ENCODE measurements at regions not wholly inside any gene's neighbourhood (a gene's known extent, or its start where the extent isn't known, plus 50 kb on each side); places are given as distances from the start of the nearest gene placed in this dataset.

- TF ChIP-seq, protein P1, sequence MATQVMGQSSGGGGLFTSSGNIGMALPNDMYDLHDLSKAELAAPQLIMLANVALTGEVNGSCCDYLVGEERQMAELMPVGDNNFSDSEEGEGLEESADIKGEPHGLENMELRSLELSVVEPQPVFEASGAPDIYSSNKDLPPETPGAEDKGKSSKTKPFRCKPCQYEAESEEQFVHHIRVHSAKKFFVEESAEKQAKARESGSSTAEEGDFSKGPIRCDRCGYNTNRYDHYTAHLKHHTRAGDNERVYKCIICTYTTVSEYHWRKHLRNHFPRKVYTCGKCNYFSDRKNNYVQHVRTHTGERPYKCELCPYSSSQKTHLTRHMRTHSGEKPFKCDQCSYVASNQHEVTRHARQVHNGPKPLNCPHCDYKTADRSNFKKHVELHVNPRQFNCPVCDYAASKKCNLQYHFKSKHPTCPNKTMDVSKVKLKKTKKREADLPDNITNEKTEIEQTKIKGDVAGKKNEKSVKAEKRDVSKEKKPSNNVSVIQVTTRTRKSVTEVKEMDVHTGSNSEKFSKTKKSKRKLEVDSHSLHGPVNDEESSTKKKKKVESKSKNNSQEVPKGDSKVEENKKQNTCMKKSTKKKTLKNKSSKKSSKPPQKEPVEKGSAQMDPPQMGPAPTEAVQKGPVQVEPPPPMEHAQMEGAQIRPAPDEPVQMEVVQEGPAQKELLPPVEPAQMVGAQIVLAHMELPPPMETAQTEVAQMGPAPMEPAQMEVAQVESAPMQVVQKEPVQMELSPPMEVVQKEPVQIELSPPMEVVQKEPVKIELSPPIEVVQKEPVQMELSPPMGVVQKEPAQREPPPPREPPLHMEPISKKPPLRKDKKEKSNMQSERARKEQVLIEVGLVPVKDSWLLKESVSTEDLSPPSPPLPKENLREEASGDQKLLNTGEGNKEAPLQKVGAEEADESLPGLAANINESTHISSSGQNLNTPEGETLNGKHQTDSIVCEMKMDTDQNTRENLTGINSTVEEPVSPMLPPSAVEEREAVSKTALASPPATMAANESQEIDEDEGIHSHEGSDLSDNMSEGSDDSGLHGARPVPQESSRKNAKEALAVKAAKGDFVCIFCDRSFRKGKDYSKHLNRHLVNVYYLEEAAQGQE (tag by site-specific recombination; IDR thresholded peaks at IDR 0.05), result no peak
- TF ChIP-seq CTCF (tag by site-specific recombination; IDR thresholded peaks at IDR 0.05), result no peak
- TF ChIP-seq ZNF654 (tag by site-specific recombination; IDR thresholded peaks at IDR 0.05; ENCODE audit: low read depth), result no peak
- TF ChIP-seq ZNF350 (tag by site-specific recombination; IDR thresholded peaks at IDR 0.05), result no peak
- no peak for TF ChIP-seq ZNF335 (tag by site-specific recombination; conservative IDR thresholded peaks at IDR 0.05)
- TF ChIP-seq, protein P2, sequence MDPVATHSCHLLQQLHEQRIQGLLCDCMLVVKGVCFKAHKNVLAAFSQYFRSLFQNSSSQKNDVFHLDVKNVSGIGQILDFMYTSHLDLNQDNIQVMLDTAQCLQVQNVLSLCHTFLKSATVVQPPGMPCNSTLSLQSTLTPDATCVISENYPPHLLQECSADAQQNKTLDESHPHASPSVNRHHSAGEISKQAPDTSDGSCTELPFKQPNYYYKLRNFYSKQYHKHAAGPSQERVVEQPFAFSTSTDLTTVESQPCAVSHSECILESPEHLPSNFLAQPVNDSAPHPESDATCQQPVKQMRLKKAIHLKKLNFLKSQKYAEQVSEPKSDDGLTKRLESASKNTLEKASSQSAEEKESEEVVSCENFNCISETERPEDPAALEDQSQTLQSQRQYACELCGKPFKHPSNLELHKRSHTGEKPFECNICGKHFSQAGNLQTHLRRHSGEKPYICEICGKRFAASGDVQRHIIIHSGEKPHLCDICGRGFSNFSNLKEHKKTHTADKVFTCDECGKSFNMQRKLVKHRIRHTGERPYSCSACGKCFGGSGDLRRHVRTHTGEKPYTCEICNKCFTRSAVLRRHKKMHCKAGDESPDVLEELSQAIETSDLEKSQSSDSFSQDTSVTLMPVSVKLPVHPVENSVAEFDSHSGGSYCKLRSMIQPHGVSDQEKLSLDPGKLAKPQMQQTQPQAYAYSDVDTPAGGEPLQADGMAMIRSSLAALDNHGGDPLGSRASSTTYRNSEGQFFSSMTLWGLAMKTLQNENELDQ (tag by site-specific recombination; IDR thresholded peaks at IDR 0.05; ENCODE audit: low read depth), result no peak
- no peak for TF ChIP-seq ZNF175 (tag by site-specific recombination; IDR thresholded peaks at IDR 0.05)
- TF ChIP-seq, protein P3, sequence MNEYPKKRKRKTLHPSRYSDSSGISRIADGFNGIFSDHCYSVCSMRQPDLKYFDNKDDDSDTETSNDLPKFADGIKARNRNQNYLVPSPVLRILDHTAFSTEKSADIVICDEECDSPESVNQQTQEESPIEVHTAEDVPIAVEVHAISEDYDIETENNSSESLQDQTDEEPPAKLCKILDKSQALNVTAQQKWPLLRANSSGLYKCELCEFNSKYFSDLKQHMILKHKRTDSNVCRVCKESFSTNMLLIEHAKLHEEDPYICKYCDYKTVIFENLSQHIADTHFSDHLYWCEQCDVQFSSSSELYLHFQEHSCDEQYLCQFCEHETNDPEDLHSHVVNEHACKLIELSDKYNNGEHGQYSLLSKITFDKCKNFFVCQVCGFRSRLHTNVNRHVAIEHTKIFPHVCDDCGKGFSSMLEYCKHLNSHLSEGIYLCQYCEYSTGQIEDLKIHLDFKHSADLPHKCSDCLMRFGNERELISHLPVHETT (tag by site-specific recombination; IDR thresholded peaks at IDR 0.05), result no peak
- TF ChIP-seq, protein P4, sequence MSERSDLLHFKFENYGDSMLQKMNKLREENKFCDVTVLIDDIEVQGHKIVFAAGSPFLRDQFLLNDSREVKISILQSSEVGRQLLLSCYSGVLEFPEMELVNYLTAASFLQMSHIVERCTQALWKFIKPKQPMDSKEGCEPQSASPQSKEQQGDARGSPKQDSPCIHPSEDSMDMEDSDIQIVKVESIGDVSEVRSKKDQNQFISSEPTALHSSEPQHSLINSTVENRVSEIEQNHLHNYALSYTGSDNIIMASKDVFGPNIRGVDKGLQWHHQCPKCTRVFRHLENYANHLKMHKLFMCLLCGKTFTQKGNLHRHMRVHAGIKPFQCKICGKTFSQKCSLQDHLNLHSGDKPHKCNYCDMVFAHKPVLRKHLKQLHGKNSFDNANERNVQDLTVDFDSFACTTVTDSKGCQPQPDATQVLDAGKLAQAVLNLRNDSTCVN (tag by site-specific recombination; optimal IDR thresholded peaks at IDR 0.05), result no peak
- TF ChIP-seq TCF7L2 (IDR thresholded peaks at IDR 0.05; ENCODE audit: borderline replicate concordance, low read depth, low read length), result no peak
- TF ChIP-seq PATZ1 (tag by site-specific recombination; IDR thresholded peaks at IDR 0.05), result no peak
- TF ChIP-seq ZNF629 (tag by site-specific recombination; IDR thresholded peaks at IDR 0.05), result no peak
- TF ChIP-seq ZNF302 (tag by site-specific recombination; IDR thresholded peaks at IDR 0.05; ENCODE audit: low read depth), result no peak
Observed at GRCh38 chr13:107376341-107377125, 808.6 kb upstream of the ARGLU1 start.
